ENCODE measurements at regions not wholly inside any gene's neighbourhood (a gene's known extent, or its start where the extent isn't known, plus 50 kb on each side); places are given as distances from the start of the nearest gene placed in this dataset.

GRCh38 chr13:102460806-102461205 is 59.0 kb upstream of the FGF14 start:
- TF ChIP-seq RFX5 (IDR thresholded peaks at IDR 0.05; ENCODE audit: low read length): no peak
- no peak for TF ChIP-seq CTCF (IDR thresholded peaks at IDR 0.05)
- no peak for TF ChIP-seq MAX (IDR thresholded peaks at IDR 0.05; ENCODE audit: low read depth)
- TF ChIP-seq EP300 (IDR thresholded peaks at IDR 0.05; ENCODE audit: borderline replicate concordance in 1 of 2, low read depth in 1 of 2, low read length in 1 of 2): no peak
- TF ChIP-seq POLR2AphosphoS5 (IDR thresholded peaks at IDR 0.05; ENCODE audit: low read depth, low read length): no peak
- TF ChIP-seq RAD21 (IDR thresholded peaks at IDR 0.05; ENCODE audit: low read length): no peak
- TF ChIP-seq YY1 (IDR thresholded peaks at IDR 0.05; ENCODE audit: low read depth): no peak
- no peak for TF ChIP-seq FOXJ3 (CRISPR knock-in tag; IDR thresholded peaks at IDR 0.05)
- no peak for TF ChIP-seq RXRA (IDR thresholded peaks at IDR 0.05; ENCODE audit: borderline replicate concordance, low read depth)
- TF ChIP-seq GABPA (IDR thresholded peaks at IDR 0.05; ENCODE audit: low read depth): no peak
- TF ChIP-seq CHD2 (IDR thresholded peaks at IDR 0.05; ENCODE audit: low read length, partially characterized antibody): no peak
